AG08395 (cell line): ENCODE measurements at regions not wholly inside any gene's neighbourhood (a gene's known extent, or its start where the extent isn't known, plus 50 kb on each side); places are given as distances from the start of the nearest gene placed in this dataset.

ENCODE experiments used
- DNase-seq: peaks from one replicate; pipeline ENCODE4 v3.0.0; 2012; ENCODE audit warnings: mixed read lengths, low spot score

DNA sequence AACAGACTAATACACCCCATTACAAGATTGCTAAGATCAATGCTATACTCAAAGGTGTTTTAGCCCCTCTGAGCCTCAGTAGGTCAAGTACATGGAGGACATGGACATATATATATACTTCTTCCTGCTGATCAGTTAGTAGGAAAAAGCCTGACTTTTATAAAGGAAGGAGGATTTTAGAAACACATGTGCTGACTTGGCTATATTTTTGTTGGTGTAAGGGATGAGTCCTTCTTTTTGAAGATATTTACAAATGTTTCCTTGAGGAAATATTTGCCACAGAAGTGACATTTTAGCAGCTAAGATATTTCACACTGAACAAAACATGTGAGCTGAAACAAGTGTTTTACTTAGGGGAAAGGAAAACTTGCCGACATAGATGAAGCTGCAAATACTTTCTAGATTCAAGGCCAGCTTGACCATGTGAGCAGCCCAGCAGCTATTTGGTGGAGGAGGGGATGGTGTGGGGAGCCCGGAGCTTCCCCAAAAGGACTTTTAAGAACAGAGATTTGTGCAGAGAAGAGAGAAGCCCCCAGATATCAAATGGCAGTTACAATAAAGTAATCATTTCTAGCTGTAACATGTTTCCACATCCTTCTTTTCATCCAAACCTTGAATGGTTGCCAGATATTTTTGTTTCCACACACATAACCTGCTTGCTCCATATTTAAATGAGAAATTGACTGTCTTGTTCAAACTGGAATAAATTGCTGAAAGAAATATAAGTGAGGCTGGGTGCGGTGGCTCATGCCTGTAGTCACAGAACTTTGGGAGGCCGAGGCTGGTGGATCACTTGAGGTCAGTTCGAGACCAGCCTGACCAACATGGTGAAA is 111.7 kb upstream of the NR2F2 start:
- no peak for DNase-seq

DNA sequence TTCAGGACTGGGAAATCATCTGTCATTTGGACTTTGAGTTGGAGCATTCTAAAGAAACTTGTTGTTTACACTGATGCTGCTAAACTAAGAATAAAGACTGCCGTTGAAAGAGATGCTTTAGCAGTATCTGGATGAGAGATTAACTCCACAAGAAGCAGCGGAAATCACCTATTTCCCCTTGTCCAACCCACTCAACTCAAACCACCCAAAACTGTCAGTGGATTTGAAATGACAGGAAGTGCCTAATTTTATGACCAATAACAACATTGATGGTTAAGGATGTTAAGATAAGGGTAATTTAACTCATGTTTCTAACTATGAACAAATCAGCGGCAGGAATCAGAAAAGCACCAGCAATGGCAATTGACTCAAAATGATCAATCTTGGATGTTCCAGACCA is 110.8 kb upstream of the NR2F2 start:
- DNase-seq: no peak

DNA sequence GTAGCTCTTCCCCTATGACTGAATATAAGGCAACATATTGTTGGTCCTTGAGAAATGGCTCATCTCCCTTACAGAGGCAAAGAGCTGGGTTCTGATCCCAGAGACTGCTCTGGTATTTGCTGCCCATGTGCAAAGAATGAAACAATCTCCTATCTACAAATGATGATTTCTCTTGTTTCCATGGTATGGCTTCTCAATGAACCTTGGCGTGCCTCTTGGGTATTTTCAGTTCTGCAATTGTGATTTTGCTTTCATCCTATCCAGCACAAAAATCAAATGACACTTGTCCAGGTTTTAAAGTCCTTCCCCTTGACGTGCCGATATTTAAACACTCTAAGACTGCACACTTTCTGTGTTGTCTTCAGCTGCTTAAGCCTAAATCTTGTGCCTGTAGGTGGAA is 109.8 kb upstream of the NR2F2 start:
- no peak for DNase-seq

DNA sequence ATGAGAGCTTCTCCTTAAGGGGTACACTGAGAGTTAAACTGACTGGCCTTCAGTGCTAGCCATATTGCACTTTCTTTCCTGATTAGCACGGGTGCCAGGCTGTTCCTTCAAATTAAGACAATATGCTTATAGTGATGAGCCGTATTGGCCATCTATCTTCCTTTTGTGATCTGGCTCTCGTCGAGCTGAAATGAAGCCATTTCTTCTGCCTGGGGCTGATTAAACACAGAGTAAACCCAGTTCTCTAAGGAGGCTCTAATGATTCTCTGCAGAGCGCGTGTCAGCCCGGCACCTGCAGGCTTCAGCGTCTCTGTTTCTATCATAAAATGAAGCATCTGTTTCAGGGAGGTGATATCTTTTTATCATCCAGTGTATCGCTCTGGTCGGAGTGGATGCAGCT is 107.5 kb upstream of the NR2F2 start:
- no peak for DNase-seq

DNA sequence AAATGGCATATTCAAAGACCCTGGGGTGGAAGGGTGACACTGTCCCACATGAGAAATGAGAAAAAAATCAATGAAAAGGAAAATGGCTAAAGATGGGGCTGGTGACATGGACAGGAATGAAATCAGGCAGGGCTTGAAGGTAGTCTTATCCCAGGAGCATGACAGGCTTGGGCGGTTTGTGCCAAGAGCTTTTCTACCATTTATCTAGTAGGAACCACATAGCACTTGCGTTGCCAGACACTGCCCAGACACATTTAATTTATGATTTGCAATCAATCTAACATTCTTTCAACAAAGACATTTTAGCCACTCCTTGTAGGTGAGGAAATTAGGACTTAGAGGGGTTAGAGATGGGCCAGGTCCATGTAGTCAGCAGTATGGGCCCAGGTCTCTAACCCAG is 106.6 kb upstream of the NR2F2 start:
- DNase-seq: no peak

DNA sequence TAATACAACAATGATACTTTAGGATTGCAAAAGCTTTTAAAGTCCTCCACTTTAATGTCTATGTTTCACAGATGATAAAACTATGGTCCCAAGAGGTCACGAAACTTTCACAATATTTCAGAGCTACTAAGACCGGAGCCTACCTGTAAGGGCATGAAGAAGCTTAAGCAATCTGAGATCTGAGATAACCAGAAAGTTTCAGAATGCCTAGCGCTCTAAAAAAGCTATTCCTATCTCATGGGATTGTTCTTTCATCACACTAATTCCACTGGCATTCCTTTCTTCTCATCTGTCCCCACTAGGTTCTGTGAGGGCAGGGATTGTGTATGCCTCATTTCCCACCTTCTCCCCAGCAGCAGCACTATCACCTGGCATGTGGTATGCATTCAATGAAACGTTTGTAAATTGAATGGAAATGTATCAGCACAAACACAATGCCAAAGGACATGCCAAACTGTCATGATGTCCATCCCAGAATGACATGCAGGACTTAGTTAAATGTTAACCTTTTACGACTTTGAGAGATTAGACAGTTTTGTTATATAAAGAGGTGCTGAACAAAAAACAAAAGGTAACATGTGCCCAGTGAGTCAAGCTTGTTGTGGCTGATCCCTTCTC is 104.7 kb upstream of the NR2F2 start:
- no peak for DNase-seq

DNA sequence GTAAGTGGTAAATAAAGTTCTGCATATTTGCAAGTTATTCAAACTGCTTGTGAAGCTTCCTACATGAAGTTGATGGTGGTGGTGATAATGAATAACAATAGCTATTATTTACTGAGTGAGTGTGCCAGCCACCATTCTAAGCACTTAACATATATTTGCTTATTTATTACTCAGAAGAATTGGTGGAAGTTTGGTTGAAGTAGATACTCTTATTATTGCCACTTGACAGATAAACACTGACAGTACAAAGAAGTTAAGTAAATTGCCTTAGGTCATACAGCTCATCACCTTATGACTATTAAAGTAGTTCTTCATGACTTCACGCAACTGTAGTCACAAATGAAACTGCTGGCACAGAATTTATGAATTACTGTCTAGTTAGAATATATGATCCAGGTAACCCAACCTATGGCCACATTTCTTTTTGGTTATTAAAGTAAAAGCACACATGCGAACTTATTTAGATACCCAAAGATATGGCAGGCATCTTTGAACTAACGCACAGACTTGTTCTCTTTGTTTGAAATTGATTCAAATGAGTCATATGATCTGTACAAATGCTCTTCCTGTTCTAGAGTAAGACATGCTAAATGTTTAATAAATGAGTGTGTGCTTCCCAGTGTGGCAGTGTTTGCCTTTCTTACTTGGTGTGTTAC is 99.8 kb upstream of the NR2F2 start:
- no peak for DNase-seq

DNA sequence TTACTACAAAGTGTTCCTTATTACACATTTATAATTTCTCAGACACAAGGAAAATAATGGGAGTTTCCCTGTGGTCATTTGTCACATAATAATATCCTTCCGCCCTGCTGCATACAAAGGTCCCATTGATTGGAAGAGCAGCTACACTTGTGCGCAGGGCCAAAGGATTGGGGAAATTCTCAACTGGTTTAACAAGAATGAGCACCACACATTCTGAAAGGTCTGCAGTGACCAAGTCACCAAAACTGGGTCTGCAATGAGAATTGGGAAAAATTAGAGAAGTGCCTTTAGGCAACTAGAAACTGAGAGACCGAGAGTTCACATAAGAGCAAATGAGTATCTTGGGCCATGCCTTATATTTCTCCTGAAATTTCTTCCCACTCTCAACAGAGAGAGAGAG is 98.2 kb upstream of the NR2F2 start:
- no peak for DNase-seq

DNA sequence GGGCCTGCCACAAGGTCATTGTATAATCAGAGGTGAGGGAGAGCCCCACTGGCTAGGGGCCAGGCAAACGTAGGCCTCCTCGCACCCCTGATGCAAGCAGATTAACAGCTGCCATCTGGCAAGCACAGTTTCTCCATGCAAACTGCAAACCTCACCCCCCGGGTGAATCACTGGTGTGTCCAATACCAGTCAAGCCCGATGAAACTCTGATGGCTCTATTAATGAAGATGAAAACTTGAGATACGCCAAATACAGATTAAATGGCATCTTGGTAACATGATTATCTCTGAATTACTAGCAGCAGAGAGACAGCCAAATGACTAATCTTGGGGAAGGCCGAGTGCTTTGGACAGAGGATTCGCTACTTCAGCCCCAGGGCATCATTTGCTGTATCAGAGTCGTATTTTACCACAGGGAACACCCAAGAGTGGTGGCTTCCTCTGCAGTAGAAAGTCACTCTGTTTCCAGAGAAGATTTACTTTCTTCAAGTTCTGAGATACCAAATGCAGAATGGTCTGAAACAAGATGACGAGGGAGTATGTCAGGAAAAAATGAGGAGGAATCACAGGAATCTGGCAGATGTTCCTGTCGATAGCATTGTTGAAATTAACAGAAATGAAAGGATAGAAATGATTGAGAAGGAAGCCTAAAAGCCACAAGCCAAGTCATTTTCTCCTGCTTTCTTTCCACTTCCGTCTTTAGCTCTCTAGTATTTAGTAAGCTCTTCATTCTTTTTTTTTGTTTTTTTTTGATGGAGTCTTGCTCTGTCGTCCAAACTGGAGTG is 96.2 kb upstream of the NR2F2 start:
- peak; percentile 73 for DNase-seq

DNA sequence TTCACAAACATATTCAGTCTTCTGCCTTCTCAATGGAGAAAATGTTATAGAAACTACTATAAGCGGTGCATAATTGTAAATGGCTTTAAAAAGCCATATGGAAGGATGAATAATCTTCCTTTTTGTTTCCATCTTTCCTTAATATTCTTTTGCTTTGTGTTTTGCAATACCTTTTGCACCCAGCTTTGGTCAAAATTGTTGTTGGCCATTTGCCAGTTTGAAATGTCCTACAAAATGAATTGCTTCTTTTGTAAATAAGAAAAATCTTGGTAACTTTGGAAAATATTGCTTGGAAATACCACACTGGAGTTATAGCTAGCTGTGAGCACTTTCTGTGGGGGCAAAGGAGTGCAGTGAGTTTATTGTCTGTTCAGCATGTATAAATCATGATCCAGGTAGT is 93.5 kb upstream of the NR2F2 start:
- no peak for DNase-seq

DNA sequence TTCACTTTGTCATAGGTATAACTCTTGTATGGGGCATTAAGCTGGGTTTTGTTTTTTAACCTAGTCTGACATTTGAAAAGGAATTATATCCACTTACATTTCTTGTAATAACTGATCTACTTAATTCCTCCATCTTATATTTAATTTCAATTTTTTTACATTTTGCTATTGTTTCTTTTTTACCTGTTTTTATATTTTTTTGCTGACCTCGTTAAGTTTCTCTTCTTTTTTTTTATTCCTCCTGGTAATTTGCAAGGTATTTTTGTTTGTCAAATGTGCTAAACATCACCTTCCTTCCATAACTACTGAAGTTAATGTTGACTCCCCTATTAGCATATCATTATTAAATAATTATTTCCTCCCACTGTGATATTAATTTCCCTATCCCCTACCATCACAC is 87.7 kb upstream of the NR2F2 start:
- no peak for DNase-seq

DNA sequence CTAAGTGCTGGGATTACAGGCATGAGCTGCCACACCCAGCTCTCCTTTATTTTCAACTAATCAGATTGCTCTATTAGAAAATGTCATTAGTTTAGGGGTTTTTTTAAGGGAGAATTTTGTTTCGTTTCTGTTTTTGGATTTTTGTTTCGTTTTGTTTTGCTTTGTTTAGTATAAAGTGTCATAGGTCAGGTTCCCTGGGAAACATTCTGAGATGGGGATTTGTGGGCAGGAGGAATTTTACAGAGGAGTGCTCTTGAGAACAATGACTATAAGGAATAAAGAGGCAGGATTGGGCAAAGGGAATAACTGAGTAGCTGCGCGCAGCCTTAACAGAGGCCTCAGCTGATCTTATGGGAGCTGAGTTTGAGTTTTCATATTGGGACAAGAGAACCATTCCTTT is 86.8 kb upstream of the NR2F2 start:
- DNase-seq: no peak

DNA sequence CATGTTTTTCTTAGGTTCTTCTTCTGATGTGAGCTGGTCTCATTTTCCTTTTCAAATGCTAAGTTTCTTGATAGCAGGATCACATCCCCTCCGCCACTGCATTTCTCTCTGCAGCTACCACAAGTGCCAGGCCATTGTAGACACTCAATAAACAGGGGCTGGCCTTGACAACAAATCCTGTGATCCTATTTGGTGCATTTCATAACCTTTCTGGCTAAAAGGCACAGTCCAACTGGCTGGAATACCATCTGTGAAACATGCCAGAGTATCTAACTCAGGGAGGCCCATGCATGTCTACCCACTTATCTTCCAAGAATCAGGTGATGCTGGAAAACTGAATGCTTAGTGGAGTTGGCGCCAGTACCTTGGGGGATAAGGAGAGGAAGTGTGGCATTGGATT is 85.2 kb upstream of the NR2F2 start:
- DNase-seq: no peak

DNA sequence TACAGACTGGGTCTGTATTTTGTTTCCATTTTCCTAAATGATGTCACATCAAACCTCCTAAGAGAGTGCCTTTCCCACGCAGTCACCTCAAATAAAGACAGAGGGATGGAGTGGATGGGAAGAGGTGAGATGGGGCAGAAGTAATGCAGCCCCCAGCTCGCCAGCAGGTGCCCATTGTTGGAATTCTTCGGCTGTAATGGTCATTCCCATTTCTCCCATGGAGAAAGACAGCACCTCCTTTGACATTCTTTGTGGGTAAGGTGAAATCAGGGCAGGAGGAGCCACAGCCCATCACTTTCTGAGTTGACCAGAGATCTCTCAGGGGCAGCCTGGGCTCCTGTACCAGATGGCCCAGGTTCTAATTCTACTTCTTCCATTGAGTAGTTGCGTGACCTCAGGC is 84.4 kb upstream of the NR2F2 start:
- no peak for DNase-seq

DNA sequence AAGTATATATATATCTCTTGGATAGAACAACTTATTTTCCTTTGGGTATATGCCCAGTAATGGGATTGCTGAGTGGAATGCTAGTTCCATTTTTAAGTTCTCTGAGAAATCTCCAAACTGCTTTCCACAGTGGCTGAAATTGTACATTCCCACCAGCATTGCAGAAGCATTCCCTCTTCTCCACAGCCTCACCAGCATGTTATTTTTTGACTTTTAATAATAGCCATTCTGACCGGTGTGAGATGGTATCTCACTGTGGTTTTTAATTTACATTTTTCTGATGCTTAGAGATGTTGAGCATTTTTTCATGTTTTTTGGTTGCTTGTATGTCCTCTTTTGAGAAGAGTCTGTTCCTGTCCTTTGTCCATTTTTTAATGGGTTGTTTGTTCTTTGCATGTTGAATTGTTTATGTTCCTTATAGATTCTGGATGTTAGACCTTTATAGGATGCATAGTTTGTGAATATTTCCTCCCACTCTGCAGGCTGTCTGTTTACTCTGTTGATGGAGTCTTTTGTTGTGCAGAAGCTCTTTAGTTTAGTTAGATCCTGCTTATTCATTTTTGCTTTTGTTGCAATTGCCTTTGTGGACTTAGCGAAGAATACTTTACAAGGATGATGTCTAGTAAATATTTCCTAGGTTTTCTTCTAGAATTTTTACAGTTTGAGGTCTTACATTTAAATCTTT is 82.7 kb upstream of the NR2F2 start:
- DNase-seq: no peak

DNA sequence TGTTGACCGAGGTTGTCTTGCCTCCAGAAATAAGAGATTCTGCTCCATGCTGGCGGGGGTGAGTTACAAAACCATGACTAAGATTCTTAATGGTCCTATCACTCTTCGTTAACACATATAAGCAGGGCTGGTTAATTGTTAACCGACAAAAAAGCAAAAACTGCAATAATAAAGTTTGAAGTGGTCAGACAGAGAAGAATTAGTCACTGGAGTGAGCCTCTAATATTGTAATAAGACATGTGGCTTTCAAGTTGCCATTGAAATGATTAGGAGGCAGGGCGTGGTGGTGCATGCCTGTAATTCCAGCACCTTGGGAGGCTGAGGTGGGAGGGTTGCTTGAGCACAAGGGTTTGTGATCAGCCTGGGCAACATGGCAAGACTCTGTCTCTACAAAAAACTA is 78.4 kb upstream of the NR2F2 start:
- no peak for DNase-seq

DNA sequence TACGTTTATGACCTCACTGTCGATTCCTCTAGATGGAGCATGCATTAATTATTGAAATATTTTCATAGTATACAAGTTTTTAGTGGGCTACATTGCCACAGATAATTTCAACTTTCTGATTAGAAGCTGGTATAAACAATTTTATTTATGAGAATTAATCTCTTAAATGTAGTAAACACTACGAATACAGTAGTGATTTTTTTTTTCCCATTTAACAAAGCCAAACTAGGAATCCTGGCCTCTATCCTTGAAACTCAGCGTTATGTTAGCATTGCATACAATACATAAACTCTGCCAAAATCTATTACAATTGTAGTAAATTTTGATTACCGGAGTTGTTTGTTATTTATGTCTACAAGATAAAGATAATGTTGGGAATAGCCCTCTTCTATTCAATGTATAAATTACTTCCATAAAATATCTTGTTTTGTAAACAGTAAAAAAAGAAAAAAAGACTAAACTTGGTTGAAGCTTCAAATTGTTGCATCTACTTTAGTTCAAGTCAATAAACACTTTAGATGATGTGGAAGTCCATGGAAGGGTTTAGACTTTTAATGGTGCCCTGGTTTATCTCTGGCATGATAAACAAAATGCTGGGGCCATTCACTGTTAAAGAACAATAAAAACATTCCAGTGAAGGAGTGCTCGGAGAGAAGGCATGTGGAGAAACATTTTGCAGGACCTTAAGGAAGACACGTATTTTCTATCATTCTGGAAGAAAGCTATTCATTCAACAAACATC is 77.3 kb upstream of the NR2F2 start:
- DNase-seq: no peak

DNA sequence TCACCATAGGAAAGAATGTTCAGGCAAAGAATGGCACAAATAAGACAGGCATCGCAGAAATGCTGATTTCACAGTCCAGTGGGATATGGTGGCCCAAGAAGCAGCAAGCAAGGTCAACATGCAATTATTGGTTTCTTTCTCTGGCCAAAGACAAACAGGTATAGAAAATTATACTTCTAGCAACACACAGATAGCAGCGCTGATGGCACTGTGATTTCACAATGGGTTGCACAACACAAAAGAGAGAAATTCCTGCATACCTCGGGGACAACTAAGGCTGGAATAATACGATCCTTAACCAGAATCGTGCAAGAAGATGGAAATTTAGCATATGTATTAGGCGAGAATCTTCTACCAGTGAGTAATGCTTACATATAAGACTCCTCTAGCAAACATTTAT is 76.3 kb upstream of the NR2F2 start:
- no peak for DNase-seq

DNA sequence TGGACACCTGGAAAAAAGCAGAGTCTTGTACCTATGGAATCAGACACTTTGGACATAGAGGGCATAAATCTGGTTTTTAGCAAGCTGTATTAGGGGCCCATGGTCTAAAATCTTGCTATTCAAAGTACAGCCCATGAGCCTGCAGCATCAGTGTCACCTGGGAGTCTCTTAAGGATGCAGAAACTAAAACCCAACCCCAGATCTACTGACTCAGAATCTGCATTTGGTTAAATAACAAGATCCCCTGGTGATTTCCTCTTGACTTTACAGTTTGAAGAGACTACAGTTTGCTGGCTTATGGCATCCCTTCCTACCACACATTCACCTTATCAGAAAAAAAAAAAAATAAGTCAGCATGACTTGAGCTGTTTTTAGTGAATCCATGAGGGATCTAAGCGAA is 74.9 kb upstream of the NR2F2 start:
- DNase-seq: no peak

DNA sequence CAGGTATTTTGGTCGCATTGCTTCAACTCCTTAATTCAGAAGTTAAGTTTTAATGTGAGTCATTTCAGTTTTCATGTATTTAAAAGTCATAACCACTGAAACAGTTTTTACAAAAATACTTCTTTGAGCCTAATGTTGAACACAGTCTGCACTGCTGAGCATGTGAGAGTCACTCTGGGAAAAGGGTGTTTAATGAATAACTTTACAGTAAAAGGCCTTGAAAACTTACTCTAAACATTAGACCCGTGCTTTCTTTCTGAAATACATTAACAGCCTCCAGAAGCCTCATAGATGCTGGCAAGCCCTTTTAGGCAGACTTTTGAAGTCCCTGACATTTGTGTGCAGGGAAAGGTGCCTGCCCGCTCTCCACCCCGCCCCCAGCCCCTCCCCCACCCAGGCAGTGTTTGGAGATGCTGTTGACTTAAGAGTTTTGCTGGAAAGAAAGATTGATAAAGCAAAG is 68.9 kb upstream of the NR2F2 start:
- DNase-seq: no peak

DNA sequence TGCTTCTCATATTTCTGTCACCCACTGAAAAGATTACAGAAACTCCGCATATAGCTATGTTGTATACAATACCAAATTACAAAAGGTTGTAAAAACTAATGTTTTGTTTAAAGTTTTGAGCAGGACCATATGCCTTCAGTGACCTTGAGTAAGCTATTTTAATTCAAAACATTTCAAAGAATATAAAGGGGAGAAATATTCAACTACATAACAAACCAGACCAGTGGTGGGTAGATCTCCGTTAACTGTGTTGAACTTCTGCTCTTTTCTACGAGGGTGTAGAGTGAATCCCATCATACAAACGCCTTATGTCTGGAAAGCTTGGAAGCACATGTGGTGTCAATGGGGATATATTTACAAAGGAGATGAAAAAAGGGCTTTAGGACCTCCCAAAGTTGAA is 68.4 kb upstream of the NR2F2 start:
- no peak for DNase-seq
